Endothelial cell of umbilical vein (primary cell): ENCODE measurements at regions not wholly inside any gene's neighbourhood (a gene's known extent, or its start where the extent isn't known, plus 50 kb on each side); places are given as distances from the start of the nearest gene placed in this dataset.

Experiments used
- BruUV-seq: library from RNA; stranded (reverse); fragments of 400-500 nt; replicated peaks from 2 replicates; lab custom pipeline; 2021; lab: Mats Ljungman, UMichigan
- CTCF ChIA-PET: fragments of 300-600, 350-600 bp; sonication (Branson Sonifier 250); formaldehyde crosslinking; loops from one replicate; lab custom pipeline; 2021; ENCODE audit warnings: antibody characterized with exemption, inconsistent platforms; lab: Charles Lee
- POLR2A ChIA-PET: fragments of 300-600, 350-600 bp; sonication (Branson Sonifier 250); formaldehyde crosslinking; loops from one replicate; lab custom pipeline; 2021; ENCODE audit warnings: antibody characterized with exemption, inconsistent platforms; lab: Charles Lee
- DNase-seq: peaks from one replicate; pipeline ENCODE4 v3.0.0-alpha.2; 2011; ENCODE audit warnings: low read depth, low spot score
- FAIRE-seq: peaks from 2 replicates; lab custom pipeline; 2011; peaks lifted over from hg19 to GRCh38; lab: Jason Lieb, UNC
- H2AFZ ChIP-seq: 2 replicates; pipeline ENCODE4 v1.6.0; 2012; ENCODE audit warnings: low read depth, low read length, control low read depth, inconsistent platforms
- H3K27ac ChIP-seq: 2 replicates; pipeline ENCODE4 v1.5.1; 2011; ENCODE audit warnings: low read depth, mild to moderate bottlenecking, control low read depth, low read length, moderate library complexity; ENCODE audit not compliant: insufficient read depth
- H3K27me3 ChIP-seq, 2 experiments: 2 replicates each; pipeline versions ENCODE4 v1.6.0 to v1.6.1; 2011; ENCODE audit warnings: low read length in 2 of 2, mixed read lengths in 1 of 2; ENCODE audit not compliant: control insufficient read depth in 2 of 2, insufficient read depth in 2 of 2
- H3K36me3 ChIP-seq, 2 experiments: 2 replicates in 1 of 2; 3 replicates in 1 of 2; pipeline ENCODE4 v1.5.1; 2011; ENCODE audit warnings: low read length in 2 of 2, mild to moderate bottlenecking in 1 of 2, moderate library complexity in 1 of 2; ENCODE audit not compliant: control insufficient read depth in 2 of 2, insufficient read depth in 2 of 2; ENCODE audit errors: extremely low read depth in 1 of 2
- H3K4me1 ChIP-seq: 3 replicates; pipeline ENCODE4 v1.5.1; 2011; ENCODE audit warnings: mild to moderate bottlenecking, low read length; ENCODE audit not compliant: control insufficient read depth, insufficient read depth; ENCODE audit errors: extremely low read depth
- H3K4me2 ChIP-seq: 2 replicates; pipeline ENCODE4 v1.6.1; 2011; ENCODE audit warnings: low read length, control low read depth, mixed read lengths; ENCODE audit not compliant: insufficient read depth
- H3K4me3 ChIP-seq, 3 experiments: fragments of 200-600 bp in 1 of 3; sonication (generic), shearing (Covaris generic) in 1 of 3; replicated peaks in 1 of 3; 2 replicates each; pipeline ENCODE4 v1.5.1; 2011 to 2016; ENCODE audit warnings: control low read depth in 3 of 3, low read length in 3 of 3, mild to moderate bottlenecking in 2 of 3, inconsistent platforms in 1 of 3, low read depth in 1 of 3, moderate library complexity in 1 of 3; ENCODE audit not compliant: insufficient read depth in 1 of 3
- H3K79me2 ChIP-seq: 2 replicates; pipeline ENCODE4 v1.6.0; 2012; ENCODE audit warnings: low read length, inconsistent platforms; ENCODE audit not compliant: control insufficient read depth, insufficient read depth
- H3K9ac ChIP-seq: replicated peaks from 2 replicates; pipeline ENCODE3; 2011; ENCODE audit warnings: low read length, control low read depth; ENCODE audit not compliant: insufficient read depth; ENCODE audit errors: extremely low read depth
- H3K9me1 ChIP-seq: replicated peaks from 3 replicates; pipeline ENCODE4 v1.6.0; 2011; ENCODE audit warnings: mild to moderate bottlenecking, low read length; ENCODE audit not compliant: control insufficient read depth, insufficient read depth; ENCODE audit errors: extremely low read depth
- H3K9me3 ChIP-seq: replicated peaks from 2 replicates; pipeline ENCODE4 v1.5.1; 2012; ENCODE audit warnings: low read length, inconsistent platforms; ENCODE audit not compliant: control insufficient read depth, insufficient read depth
- H4K20me1 ChIP-seq: replicated peaks from 2 replicates; pipeline ENCODE3; 2011; ENCODE audit warnings: mild to moderate bottlenecking, low read length; ENCODE audit not compliant: control insufficient read depth, insufficient read depth; ENCODE audit errors: extremely low read depth
- EZH2 ChIP-seq: IDR thresholded peaks from 2 replicates; pipeline ENCODE4 v1.6.1; 2012; ENCODE audit warnings: borderline replicate concordance, low read depth, mild to moderate bottlenecking, moderate library complexity, low read length, inconsistent platforms; ENCODE audit not compliant: severe bottlenecking
- MAX ChIP-seq: IDR thresholded peaks from 2 replicates; pipeline ENCODE4 v1.6.1; 2011; ENCODE audit not compliant: insufficient read depth, insufficient read length
- POLR2A ChIP-seq: IDR thresholded peaks from 2 replicates; pipeline ENCODE4 v1.6.1; 2012; ENCODE audit warnings: low read depth, mild to moderate bottlenecking, control low read depth, low read length
- POLR2AphosphoS5 ChIP-seq: IDR thresholded peaks from 2 replicates; pipeline ENCODE4 v1.6.1; 2012; ENCODE audit warnings: low read depth, mild to moderate bottlenecking, control low read depth, low read length, moderate library complexity; ENCODE audit not compliant: insufficient read depth
- dilution Hi-C: fragments of 300-500 bp; cut with MboI; formaldehyde crosslinking; loops from one replicate; pipeline ENCODE4 v1.15.0; 2019; ENCODE audit warnings: low sequenced_read_pairs; ENCODE audit not compliant: extremely low pct_ligation_motif_present
- intact Hi-C: fragments of 100-400 bp; cut with micrococcal nuclease; formaldehyde crosslinking; loops from one replicate; pipeline ENCODE4 v1.10.0; 2022
- TF ChIP-seq, protein P1 (sequence below), 2 donors: IDR thresholded peaks; 1 replicate in 1 of 2; 2 replicates in 1 of 2; pipeline ENCODE4 v1.5.1; 2011; ENCODE audit warnings: low read length in 2 of 2, mild to moderate bottlenecking in 2 of 2, moderate library complexity in 2 of 2, control low read depth in 1 of 2, inconsistent platforms in 1 of 2, low read depth in 1 of 2; ENCODE audit not compliant: insufficient read depth in 1 of 2; ENCODE audit errors: extremely low read depth in 1 of 2

- CTCF ChIA-PET, result no interaction called here
- no TSS peak for BruUV-seq
- TF ChIP-seq MAX, result no peak
- no peaks in the 10 kb centered on the region for H3K36me3 ChIP-seq
- no peak overlapping the region for H3K9ac ChIP-seq
- H4K20me1 ChIP-seq, result no peaks in the 10 kb centered on the region
- intact Hi-C loops, result no loop called here
- H3K27me3 ChIP-seq, result peaks cover 0 to 3% of the 10 kb centered on the region in 2 experiments
- H3K9me3 ChIP-seq, result no peaks in the 10 kb centered on the region
- H3K4me2 ChIP-seq, result no peak overlapping the region
- H3K79me2 ChIP-seq, result no peaks in the 10 kb centered on the region
- no peak for FAIRE-seq
- no peak for DNase-seq
- H2AFZ ChIP-seq, result no peak overlapping the region
- no peak overlapping the region for H3K27ac ChIP-seq
- H3K9me1 ChIP-seq, result no peaks in the 10 kb centered on the region
- dilution Hi-C loops, result no loop called here
- no peaks in the 10 kb centered on the region for H3K4me1 ChIP-seq
- POLR2A ChIA-PET, result no interaction called here
- no peak overlapping the region for H3K4me3 ChIP-seq
These were observed 129.0 kb upstream of the MYCN start for GRCh38 chr2:15811367-15811766.

DNA sequence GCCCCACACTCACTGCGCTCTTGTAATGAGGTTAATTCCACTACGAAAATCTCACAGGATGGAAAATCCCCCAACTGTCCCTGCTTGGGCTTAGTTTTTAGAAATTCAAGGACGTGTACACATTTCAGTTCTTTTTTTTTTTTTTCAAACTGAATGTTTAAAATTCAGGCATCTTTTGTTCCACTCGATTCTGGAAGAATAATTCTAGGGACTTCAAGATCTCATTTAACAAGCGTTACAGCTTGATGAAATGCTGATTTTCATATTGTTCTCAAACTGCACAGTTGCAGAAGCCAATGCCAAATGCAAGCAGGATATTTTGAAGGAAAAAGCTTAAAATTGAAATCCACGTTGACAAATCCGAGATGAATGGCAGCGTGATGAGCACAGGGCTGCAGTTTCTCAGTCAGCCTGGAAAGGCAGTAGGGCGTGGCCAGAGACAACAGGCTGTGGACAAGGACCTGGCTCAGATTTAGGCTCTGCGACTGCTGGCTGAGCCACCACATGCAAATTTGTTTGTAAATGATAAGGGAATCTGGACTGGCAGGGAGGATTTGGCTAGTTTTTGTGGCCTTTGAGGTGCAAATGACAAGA lies 128.1 kb upstream of the MYCN start:
- ChIA-PET CTCF (no interaction called here), POLR2A (no interaction called here)
- Histone ChIP-seq H3K36me3 (no peaks in the 10 kb centered on the region), H4K20me1 (no peaks in the 10 kb centered on the region), H3K79me2 (no peaks in the 10 kb centered on the region), H3K27ac (no peak overlapping the region), H3K9me3 (no peaks in the 10 kb centered on the region), H3K9ac (no peak overlapping the region), H3K4me1 (no peaks in the 10 kb centered on the region), H3K27me3 (peaks cover 0 to 6% of the 10 kb centered on the region in 2 experiments), H2AFZ (no peak overlapping the region), H3K4me3 (no peak overlapping the region), H3K4me2 (no peak overlapping the region), H3K9me1 (no peaks in the 10 kb centered on the region)
- BruUV-seq, result no TSS peak
- no peak for FAIRE-seq
- TF ChIP-seq, protein P1, sequence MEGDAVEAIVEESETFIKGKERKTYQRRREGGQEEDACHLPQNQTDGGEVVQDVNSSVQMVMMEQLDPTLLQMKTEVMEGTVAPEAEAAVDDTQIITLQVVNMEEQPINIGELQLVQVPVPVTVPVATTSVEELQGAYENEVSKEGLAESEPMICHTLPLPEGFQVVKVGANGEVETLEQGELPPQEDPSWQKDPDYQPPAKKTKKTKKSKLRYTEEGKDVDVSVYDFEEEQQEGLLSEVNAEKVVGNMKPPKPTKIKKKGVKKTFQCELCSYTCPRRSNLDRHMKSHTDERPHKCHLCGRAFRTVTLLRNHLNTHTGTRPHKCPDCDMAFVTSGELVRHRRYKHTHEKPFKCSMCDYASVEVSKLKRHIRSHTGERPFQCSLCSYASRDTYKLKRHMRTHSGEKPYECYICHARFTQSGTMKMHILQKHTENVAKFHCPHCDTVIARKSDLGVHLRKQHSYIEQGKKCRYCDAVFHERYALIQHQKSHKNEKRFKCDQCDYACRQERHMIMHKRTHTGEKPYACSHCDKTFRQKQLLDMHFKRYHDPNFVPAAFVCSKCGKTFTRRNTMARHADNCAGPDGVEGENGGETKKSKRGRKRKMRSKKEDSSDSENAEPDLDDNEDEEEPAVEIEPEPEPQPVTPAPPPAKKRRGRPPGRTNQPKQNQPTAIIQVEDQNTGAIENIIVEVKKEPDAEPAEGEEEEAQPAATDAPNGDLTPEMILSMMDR (IDR thresholded peaks at IDR 0.05; ENCODE audit: extremely low read depth in 1 of 2, insufficient read depth in 1 of 2, low read depth in 1 of 2, low read length in 2 of 2), result no peak
- no peak for TF ChIP-seq POLR2A
- TF ChIP-seq POLR2AphosphoS5, result no peak
- no peak for TF ChIP-seq EZH2
- DNase-seq, result no peak
- intact Hi-C loops, result no loop called here
- dilution Hi-C loops, result no loop called here
